ENCODE measurements at regions not wholly inside any gene's neighbourhood (a gene's known extent, or its start where the extent isn't known, plus 50 kb on each side); places are given as distances from the start of the nearest gene placed in this dataset.

DNA sequence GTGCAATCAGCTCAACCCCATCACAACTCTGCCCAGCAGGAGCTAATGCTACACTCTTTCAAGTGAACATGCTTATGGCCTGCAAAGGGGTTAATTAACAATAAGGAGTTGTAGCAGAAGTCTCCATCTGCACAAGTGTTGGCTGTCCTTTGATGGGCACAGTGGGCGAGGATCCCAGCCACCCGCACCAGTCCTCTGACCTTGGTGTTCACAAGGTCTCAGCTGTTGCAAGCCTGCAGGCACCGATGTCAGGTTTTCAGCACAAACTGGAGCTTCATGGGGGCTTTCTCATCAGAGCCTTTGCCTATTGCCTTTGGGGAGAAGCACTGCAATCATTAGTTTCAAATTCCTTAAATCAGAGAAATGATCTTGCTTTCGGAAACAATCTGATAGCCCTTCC, 60.9 kb upstream of the TMEM178A start:
- no peak overlapping the region for H3K4me3 ChIP-seq (ENCODE audit: low read depth, low read length)
- TF ChIP-seq, protein P1, sequence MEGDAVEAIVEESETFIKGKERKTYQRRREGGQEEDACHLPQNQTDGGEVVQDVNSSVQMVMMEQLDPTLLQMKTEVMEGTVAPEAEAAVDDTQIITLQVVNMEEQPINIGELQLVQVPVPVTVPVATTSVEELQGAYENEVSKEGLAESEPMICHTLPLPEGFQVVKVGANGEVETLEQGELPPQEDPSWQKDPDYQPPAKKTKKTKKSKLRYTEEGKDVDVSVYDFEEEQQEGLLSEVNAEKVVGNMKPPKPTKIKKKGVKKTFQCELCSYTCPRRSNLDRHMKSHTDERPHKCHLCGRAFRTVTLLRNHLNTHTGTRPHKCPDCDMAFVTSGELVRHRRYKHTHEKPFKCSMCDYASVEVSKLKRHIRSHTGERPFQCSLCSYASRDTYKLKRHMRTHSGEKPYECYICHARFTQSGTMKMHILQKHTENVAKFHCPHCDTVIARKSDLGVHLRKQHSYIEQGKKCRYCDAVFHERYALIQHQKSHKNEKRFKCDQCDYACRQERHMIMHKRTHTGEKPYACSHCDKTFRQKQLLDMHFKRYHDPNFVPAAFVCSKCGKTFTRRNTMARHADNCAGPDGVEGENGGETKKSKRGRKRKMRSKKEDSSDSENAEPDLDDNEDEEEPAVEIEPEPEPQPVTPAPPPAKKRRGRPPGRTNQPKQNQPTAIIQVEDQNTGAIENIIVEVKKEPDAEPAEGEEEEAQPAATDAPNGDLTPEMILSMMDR (IDR thresholded peaks at IDR 0.05; ENCODE audit: insufficient read depth, low read depth, low read length, missing control alignments), result no peak
- no peak for DNase-seq (ENCODE audit: low read depth)

DNA sequence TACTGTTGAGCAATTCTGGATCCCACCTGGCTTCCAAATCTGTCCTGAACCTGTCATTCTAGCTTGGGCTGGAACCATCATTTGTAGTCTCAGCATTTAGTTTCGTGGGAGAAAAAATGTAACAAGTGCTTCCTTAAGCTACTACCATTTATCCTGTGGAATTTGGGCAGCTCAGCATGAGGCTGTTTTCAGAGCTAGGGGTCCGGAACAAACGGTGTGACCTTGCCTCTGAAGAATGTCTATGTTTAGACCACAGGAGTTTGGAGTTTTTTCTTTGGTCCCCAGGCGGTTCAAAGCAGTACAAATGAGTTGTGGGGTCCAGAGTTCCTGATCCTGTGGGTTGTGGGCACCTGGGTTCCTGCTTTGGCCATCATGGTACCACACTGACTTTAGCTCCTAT, 59.1 kb upstream of the TMEM178A start:
- DNase-seq (ENCODE audit: low read depth), result no peak
- no peak overlapping the region for H3K4me3 ChIP-seq (ENCODE audit: low read depth, low read length)
- TF ChIP-seq, protein P1 (IDR thresholded peaks at IDR 0.05; ENCODE audit: insufficient read depth, low read depth, low read length, missing control alignments), result no peak

DNA sequence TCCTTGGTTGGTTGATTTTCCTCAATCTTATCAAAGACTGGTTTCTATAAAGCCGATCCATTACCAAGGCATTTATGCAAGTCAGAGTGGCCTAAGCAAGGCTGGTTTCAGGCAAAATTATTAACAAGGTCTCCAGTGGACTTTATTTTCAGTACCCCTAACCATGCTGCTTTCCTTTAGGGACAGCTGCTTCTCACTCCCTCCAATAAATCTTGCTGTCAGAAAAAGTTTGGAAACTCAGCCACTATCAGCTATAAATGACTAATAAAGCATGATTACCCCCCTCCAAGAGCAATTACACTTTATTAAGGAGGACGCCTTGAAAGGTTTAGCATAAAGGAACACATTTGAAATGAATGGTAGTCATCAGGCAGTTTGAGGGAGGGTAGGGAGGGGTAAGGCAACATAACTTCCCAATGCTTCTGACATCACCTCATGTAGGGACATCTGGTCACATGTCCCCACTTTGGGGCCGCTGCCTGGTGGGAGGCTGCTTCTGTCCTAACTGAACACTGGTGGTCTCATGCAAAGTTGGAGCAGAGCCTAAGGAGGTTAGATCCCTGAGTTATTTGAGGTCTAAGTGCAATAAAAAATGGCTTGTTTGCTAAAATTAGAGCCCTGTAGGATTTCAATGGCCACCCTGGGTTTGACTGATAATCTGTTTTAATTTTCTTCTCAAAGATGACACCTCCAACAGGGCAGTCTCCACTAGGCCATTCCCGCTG, 58.0 kb upstream of the TMEM178A start:
- no peak for DNase-seq (ENCODE audit: low read depth)
- TF ChIP-seq, protein P1 (IDR thresholded peaks at IDR 0.05; ENCODE audit: insufficient read depth, low read depth, low read length, missing control alignments), result no peak
- no peak overlapping the region for H3K4me3 ChIP-seq (ENCODE audit: low read depth, low read length)

DNA sequence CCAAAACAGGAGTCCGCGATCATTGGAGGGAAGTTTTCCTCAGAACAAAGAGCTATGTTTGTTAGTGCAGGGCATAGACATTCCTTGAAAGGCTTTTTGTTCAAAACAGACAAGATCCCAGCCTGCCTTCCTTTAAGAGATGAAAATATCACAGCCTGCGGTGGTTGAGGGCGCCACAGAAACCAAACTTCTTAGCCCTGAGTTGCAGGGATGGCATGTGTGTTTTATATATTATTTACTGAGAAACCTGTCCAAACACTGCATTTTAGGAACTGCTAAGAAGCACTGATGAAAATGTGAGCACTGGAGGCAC, 57.5 kb upstream of the TMEM178A start:
- TF ChIP-seq, protein P1 (IDR thresholded peaks at IDR 0.05; ENCODE audit: insufficient read depth, low read depth, low read length, missing control alignments), result no peak
- DNase-seq (ENCODE audit: low read depth), result no peak
- H3K4me3 ChIP-seq (ENCODE audit: low read depth, low read length), result no peak overlapping the region

DNA sequence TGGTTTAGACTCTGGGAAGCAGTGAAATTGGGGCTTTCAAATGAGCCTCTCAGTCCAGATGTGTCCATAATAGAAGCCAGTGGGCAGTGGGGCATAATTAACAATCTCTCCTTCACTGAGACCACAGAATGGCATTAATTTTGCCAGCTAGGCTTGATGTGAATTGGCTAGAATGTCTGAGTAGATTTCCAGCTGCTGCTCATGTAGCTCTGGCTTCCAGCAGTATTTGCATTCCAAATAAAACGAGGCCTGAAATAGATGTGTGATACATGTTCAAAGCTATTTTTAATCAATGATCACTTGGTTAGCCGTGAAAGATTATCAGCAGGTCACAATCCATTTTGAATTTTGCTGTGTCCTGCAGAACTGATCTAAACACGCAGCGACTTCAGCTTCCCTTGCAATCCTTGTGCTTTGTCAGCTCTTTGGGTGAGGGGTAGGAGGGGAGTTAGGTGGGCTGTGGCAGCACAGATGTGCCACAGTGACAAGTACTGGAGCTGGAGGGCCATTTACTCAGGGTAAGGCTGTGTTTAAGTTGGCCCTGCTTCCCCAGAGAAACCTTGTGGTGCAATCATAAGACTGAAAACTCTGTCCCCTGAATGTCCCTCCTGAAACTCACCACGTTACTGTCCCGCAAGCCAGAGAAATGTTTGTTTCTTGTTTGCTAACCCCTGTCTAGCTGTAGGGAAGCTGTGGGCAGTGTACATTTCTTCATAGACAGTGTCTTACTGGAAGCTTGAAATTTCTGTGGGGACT, 56.9 kb upstream of the TMEM178A start:
- TF ChIP-seq, protein P1 (IDR thresholded peaks at IDR 0.05; ENCODE audit: insufficient read depth, low read depth, low read length, missing control alignments), result no peak
- no peak for DNase-seq (ENCODE audit: low read depth)
- H3K4me3 ChIP-seq (ENCODE audit: low read depth, low read length), result no peak overlapping the region

DNA sequence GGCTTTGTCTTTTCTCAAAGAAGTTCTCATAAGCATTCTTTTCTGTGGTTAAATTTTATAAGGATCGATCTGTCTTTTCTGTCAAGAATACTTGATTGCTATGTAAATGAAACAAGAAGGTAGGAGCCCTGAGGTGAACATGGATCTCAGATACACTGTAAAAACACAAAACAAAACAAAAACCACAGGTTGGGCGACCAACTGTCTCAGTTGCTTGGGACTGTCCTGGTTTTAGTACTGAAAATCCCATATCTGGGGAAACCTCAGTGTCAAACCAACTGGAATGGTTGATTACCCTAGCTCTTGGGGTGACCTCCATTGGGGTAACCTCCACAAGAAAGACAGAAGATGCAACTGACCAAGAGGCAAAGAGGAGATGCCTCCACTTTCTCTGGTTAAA, 55.8 kb upstream of the TMEM178A start:
- TF ChIP-seq, protein P1 (IDR thresholded peaks at IDR 0.05; ENCODE audit: insufficient read depth, low read depth, low read length, missing control alignments), result no peak

More for the DNA sequence above, 55.8 kb upstream of the TMEM178A start:
- no peak overlapping the region for H3K4me3 ChIP-seq (ENCODE audit: low read depth, low read length)
- no peak for DNase-seq (ENCODE audit: low read depth)

Measured in GM12865 (cell line).